HL-60/S4 (cell line): ENCODE measurements at regions not wholly inside any gene's neighbourhood (a gene's known extent, or its start where the extent isn't known, plus 50 kb on each side); places are given as distances from the start of the nearest gene placed in this dataset.
"Not testable (repeated sequence)": the region's sequence is repeated elsewhere in the genome, so short reads cannot be mapped to it uniquely, and the experiment has no call there.

Source experiments
- in situ Hi-C: fragments of 300-500 bp; cut with MboI; formaldehyde crosslinking; loops from 2 replicates; pipeline ENCODE4 v1.14.3; 2022; ENCODE audit warnings: low sequenced_read_pairs

DNA sequence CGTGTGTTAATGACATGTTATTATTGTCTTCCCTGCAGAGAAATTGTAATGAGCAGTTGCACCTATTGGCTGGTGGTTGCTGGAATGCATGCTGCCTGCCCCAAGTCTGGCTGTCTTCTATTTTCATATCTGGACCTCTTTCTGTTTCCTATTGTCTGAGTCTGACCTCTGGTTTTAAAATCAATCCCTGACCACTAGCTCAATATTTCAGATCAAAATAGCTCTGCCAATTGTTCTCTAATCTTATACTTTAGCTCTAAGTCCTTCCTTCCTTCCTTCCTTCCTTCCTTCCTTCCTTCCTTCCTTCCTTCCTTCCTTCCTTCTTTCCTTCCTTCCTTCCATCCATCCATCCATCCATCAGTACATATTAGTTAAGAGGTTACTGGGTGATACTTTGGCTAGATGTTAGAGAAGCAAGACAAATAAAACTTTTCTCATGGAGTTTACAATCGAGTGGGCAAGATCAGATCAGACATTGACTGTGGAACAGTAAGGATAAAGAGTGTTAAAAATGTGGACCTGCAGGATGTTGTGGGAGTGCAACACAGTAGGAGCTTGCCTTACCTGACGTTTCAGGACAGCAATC lies 417.1 kb downstream of the SOCS6 start:
- in situ Hi-C loops = no loop called here

DNA sequence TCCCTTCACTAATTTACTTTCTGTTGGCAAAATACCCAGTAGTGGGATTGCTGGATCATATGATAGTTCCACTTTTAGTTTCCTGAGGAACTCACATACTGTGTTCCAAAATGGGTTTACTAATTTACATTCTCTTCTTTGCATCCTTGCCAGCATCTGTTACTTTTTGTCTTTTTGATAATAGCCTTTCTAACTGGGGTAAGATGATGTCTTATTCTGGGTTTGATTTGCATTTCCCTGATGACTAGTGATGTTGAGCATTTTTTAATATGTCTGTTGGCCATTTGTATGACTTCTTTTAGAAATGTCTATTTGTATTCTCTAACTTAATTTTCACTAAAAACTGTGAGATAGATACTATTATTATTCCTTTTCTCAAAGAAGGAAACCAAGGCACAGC lies 411.7 kb downstream of the SOCS6 start:
- in situ Hi-C loops = no loop called here

DNA sequence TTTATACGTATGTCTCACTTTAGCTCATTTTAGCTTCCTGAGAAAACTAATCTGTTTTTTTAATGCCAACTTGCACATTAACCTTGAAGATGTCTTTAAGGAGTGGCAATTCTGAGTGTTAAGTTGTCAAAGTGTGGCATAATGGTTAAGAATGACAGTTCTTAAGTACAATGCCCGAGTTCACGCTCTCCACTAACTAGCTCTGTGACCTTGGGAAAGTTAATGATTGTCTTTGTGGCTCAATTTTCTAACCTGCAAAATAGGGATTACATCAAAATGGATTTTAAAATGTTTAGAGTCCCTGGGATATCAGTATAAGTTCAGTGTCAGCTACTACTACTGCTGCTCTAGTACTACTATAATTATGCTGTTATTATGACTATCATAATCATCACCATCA lies 409.7 kb downstream of the SOCS6 start:
- in situ Hi-C loops = no loop called here

DNA sequence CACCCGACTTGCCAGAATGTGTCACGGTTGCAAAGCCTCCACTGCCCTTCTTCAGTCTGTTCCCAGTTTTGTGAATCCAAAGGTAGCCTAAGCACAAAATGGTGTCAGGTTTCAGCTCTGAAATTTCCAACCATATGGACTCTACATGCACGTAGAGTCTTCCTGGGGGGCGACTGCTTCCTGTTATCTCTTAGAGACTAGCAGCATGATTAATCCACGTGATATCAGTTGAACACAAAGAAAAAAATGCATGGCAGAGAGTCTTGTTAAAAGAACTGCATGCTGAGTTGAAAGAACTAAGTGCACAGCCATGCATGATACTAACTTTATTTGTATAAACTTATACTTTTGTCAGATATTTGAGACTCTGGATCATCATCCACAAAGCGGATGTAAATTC lies 404.4 kb downstream of the SOCS6 start:
- in situ Hi-C loops = no loop called here

DNA sequence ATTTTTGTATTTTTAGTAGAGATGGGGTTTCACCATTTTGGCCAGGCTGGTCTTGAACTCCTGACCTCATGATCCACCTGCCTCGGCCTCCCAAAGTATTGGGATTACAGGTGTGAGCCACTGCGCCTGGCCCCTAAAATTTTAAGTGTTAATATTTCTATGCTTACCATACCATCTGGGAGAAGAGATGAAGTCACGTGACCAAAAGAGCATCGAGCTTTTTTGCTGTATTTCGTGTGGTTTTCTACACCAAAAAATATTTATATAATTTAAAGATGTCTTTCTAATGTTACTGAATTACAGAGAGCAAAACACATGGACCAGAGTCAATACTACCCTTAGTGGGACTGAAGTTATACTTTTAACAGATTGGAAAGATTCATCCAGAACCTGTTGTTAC lies 400.9 kb downstream of the SOCS6 start:
- in situ Hi-C loops = not testable (repeated sequence)

DNA sequence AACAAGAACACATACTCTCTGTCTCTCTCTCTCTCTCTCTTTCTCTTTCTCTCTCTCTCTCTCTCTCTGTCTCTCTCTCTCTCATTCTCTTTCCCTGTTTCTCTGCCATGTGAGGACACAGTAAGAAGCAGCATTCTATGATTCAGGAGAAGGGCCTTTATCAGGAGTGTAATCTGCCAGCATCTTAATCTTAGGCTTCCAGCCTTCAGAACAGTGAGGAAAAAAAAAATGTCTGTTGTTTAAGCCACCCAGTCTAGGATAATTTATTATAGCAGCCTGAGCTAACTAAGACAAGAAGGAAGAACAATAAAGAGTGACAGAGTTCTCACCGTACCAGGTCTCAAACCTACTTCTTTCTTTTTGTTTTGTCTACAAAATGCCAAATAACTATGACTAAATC lies 399.4 kb downstream of the SOCS6 start:
- in situ Hi-C loops = no loop called here

DNA sequence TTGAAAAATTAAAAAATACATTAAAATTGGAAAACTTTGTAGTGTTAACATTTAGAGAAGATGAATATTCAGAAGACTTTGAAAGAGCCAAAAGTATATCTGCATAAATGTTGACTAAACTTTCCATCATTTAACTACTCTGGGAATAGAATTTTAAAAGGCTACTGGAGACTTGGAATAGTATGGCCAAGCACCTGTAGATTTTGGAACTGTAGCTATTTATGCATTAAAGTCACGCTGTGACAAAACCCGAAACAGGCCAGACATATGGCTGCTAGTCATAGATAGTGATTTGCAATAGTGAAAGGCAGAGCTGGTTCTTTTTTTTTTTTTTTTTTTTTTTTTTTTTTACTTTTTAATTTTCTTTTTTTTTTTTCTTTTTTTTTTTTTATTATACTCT lies 396.0 kb downstream of the SOCS6 start:
- in situ Hi-C loops = no loop called here

DNA sequence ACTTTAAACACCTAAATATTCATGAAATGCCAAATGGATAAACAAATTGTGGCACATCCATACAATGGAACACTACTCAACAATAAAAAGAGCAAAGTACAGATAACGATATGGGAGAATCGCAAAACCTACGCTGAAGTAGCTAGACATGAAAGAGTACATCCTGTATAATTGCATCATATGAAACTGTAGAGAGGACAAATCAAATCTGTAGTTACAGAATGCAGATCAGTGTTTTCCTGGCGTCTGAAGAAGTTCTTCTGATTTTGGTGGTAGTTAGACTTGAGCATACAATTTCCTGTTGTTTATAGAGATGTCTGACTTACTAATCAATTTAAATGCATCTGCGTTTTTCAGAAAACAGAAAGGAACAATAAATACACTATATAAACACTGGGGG lies 394.4 kb downstream of the SOCS6 start:
- in situ Hi-C loops = no loop called here

DNA sequence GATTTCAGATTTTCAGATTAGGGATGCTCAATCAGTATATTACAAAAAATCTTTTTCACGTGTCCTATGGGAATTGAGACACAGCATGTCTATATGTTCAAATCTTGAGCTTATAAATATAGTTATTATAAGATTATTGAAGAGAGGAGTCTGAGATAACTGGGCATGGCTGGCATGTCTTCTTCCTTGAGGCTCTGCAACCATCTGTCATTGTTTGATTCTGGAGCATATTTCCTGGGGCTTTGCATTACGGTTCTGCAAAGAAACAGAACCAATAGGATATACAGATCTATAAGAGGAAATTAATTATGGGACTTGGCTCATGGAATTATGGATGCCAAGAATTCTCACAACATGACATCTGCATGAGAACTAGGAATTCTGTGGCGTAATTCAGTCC lies 386.1 kb downstream of the SOCS6 start:
- in situ Hi-C loops = no loop called here

DNA sequence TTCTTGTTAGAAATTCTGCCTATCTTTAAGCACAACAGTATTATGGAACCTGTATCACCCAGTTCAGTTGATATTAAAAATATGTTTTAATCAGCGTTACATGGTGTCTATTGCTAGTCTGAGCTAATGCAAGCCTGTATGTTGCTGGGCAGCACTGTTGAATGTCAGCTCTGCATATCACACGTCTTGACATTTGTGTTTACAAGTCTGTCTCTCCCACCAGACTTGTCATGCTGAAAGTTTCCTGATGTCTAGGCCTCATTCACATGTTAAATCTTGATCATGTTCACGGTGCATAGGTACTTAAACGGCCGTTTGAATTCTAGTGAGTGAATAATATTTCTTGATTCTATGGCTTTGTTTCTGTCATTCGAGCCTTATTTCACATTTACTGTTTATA lies 385.0 kb downstream of the SOCS6 start:
- in situ Hi-C loops = no loop called here

DNA sequence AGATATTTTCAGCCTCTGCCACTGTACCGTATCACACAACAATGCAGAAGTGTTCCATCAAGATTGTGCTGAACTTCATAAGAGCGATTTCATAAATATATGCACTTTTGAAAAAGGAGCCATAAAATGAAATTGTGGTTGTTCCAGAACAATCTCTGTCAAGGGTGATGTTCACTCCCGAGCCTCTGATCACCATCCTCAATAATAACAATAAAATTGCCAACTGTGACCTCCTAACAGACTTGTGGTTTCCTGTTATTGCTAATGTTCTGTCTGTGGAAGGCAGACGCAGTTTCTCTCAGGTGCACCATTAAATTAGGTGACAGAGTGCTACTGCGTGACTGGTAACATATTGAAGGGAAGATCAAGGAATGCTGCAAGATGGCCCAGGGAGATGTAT lies 383.7 kb downstream of the SOCS6 start:
- in situ Hi-C loops = no loop called here

DNA sequence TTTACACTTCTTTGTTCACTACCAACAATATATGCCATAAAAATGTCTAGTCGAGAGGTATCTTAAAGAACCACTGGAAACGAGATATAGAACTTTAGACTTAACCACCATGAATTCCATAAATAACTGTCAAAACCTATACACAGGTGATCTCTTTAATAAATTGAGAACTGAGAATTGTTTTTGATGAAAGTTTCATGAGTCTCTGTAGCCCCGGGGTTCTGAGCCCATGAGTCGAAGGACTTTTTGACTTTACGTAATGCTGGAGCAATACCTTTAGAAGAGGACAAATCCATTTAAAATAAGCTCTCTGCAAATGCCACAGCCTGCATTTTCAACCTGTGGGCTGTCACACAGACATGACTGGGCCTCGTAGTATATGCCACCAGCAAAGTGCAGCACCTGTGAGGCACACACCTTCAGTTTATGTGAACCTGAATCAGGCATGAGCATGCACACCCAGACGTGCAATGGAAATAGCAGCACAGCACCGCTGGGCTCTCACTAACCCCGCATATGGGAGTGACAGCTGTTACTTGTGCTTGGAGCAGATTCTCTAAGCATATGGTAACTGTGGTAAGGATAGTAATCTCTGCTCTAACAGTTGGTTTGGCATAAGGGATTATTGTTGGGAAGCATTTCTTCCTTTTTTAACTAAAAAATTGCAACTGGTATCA lies 383.2 kb downstream of the SOCS6 start:
- in situ Hi-C loops = no loop called here

DNA sequence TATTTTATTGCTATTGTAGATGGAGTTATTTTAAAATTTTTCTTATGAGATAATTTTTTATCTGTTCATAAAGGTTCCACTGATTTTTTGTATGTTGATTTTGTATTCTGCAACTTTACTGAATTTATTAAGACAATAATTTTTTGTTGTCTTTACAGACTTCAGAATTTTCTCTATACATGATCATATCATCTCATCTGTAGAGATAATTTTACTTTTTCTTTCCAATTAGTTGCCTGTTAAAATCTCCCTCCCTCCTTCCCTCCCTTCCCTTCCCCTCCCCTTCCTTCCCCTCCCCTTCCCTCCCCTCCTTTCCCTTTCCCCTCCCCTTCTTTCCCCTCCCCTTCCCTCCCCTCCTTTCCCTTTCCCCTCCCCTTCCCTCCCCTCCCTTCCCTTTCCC lies 378.1 kb downstream of the SOCS6 start:
- in situ Hi-C loops = no loop called here

DNA sequence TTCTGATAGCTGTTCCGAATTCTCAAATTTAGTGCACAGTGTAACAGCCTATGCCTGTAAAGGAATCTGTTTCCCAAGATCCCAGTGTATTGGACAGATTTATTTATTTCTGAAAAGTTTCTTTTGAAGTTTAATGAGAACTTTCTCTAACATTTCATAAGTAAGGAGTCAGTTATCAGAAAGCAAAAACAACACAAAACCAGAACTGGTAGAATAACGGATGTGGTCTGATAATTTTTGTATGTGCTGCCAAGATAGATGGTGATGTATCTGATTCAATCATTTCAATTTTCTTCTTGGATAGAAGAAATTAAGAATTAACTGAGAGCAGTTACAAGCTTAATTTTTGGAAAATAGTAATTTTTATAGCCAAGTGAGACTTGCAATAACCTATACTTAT lies 374.3 kb downstream of the SOCS6 start:
- in situ Hi-C loops = no loop called here

DNA sequence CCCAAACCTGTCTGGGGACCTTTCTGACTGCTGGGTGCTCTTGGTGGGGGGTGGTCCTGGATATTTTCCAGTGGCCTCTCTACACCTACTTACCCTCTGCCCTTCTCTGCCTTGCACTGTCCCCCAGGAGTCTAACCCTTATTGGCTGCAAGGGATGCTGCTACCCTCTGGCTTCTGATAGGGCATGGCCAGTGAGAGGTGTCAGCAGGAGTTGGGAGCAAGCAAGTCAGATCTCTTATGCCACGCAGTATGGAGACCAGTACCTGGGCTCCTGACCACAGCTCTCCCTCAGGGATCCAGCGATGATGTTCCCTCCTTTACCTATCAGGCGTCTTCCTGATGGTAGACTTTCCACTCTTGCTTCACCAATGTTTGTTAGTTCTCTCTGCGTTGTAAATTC lies 373.7 kb downstream of the SOCS6 start:
- in situ Hi-C loops = no loop called here

DNA sequence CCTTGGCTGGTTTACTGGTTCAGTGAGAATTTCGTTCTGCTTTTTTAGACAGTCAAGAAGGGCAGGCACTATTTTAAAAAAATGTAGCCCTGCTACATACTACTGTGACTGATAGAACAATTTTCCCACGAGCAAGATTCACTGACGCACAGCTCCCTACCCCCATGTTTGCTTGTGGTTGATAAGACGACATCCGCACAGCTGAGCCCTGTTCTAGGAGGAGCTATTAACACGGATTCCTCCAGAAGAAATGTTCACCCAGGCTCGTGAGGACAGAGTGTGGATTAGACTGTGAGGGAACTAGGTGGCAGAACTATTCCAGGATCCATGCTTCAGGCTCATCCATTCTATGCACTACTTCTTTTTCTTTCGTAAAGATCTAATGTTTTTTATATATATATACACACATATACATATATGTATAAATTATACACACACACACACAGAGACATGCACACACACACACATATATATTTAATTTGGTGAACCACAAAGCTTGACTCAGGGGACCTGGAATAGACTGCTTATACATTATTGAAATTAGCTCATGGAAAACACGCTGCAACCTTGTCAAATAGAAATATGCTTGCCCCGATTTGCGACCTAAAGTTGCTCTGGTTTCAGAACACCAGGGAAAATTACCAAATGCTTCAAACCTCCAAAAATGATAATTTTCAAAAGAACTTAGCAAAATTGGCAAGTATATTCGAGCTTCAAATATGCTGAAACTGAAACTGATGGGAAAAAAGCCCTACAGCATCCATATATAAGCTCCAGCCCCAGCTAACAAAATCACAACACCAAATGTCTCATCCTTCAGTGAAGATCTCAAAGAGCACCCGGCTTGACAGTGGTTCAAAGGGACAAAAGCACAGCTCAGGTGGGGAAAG lies 370.4 kb downstream of the SOCS6 start:
- in situ Hi-C loops = no loop called here

DNA sequence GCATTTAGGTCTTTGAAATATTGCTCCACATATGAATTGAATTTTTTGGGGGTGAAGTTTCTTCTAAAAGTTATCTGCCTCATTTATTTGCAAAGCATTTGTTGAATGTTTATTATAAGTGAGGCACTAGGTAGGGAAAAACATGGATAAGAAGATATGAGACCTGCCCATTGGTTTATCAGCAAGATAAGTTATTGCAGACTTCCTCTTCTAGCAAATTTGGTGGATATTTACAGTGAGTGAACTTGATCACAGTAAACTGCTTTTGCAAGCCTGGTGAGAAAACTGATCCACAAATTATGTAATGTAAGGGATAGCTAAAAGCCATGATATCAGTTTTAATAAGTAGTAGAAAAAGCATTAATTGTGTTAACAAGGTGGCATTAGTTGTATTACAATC lies 364.8 kb downstream of the SOCS6 start:
- in situ Hi-C loops = no loop called here

DNA sequence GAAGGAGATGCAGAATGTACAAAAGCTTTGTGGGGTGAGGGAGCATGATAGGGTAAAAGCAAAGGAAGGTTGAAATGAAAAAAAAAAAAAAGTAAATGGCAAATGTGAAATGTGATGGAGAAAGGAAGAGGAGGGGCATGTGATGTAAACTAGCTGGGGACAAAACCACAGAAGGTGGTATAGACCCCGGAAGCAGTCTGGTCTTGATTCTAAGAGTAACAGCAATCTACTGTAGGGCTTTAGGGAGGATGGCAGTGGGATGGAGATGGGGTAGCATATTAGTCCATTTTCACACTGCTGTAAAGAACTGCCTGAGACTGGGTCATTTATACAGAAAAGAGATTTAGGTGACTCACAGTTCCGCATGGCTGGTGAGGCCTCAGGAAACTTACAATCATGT lies 362.0 kb downstream of the SOCS6 start:
- in situ Hi-C loops = no loop called here

DNA sequence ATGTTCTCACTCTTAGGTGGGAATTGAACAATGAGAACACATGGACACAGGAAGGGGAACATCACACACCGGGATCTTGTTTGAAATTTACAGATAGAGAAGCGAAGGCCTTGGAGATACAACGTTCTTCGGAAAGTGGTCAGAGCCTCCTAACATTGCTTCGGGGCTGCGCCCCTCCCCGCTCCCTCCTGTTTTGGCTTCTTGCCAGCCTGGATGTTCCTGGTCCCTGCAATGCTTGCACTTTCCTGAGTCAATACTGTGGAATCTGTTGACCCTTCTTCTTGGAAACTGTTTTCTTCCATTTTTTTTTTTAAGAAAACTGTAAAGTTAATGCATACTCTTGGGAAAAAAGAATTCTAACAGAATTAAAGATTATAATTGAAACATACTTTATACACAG lies 360.8 kb downstream of the SOCS6 start:
- in situ Hi-C loops = no loop called here

DNA sequence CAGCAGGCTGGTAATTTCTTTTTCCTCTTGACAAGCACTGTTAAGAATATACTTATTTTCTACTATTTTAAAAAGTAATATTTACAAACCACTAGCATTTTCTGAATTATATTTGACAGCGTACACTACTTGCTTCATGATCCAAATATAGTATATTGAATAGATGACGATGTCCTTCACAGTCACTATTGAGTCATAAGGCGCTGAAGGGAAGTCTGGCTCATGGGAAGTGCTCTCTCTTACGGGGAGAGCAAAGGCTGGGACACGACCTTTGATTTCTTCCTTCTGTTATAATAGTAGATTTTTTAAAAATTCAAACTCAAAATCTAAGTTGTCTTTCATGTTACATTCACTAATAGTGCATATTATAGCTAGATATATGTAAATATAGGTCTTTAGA lies 357.1 kb downstream of the SOCS6 start:
- in situ Hi-C loops = no loop called here

DNA sequence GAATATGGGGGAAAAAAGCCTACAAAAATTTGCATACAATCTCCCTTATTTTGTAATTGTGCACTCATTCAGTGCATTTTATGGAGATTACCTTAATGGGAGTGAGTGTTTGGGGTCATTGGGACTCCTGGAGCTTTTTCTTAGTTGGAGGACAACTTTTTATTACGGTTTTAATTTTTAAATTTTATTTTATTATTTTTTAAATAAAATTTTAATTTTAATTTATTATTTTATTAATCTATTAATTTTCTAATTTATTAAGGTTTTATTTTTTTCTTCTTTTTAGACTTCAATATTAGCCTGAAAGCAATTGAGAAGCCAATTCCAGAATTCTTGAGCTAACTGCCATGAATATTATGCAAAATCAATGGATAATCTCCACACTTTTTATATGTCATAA lies 355.0 kb downstream of the SOCS6 start:
- in situ Hi-C loops = no loop called here

DNA sequence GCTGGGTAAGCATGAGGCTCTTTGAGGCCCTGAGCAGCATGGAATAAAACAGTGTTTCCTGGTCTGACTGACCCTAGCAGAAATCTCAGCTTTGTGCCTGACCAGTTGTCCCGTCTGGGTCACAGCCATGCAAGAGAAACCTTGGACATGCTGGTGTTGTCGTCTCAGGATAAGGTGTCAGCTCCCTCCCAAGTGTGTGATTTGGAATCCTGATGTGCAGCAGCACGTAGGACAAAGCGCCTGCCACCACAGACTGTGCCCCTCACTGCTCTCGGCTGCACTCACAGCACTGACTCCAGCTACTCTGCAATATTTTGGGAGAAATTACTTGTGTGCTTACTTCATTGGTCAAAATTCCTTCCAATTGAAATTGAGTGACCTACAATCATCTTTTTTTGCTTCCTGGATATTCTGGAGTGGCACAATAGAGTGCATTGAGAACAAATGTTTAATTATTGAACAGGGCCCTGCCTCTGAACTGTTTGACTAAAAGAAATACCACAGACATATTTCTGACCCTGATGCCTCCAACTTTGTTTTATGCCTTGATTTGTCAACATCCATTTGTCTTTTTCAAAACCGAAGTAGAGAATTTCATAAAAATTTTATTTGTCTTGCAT lies 352.4 kb downstream of the SOCS6 start:
- in situ Hi-C loops = no loop called here
